ENCODE measurements at regions not wholly inside any gene's neighbourhood (a gene's known extent, or its start where the extent isn't known, plus 50 kb on each side); places are given as distances from the start of the nearest gene placed in this dataset.

DNA sequence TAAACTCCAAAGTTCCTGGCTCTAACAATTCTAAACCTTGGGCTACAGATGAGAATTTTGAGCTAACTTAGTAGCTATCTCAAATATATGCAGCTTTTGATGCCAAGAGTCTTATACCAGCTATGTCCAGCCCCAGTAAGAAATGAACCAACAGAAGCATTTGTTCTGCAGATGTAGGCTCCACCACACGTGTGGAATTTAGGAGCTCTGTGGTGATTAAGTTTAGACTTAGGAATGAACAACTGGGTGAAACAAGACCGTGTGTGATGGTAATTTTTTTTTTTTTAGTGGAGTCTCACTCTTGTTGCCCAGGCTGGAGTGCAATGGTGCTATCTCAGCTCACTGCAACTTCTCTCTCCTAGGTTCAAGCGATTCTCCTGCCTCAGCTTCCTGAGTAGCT, 179.7 kb downstream of the ANKRD30B start:
- TF ChIP-seq, protein P1, sequence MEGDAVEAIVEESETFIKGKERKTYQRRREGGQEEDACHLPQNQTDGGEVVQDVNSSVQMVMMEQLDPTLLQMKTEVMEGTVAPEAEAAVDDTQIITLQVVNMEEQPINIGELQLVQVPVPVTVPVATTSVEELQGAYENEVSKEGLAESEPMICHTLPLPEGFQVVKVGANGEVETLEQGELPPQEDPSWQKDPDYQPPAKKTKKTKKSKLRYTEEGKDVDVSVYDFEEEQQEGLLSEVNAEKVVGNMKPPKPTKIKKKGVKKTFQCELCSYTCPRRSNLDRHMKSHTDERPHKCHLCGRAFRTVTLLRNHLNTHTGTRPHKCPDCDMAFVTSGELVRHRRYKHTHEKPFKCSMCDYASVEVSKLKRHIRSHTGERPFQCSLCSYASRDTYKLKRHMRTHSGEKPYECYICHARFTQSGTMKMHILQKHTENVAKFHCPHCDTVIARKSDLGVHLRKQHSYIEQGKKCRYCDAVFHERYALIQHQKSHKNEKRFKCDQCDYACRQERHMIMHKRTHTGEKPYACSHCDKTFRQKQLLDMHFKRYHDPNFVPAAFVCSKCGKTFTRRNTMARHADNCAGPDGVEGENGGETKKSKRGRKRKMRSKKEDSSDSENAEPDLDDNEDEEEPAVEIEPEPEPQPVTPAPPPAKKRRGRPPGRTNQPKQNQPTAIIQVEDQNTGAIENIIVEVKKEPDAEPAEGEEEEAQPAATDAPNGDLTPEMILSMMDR (IDR thresholded peaks at IDR 0.05) = no peak
- no peak for TF ChIP-seq POLR2AphosphoS5 (IDR thresholded peaks at IDR 0.05; ENCODE audit: low read depth, low read length)
- no peak for TF ChIP-seq SIN3A (IDR thresholded peaks at IDR 0.05; ENCODE audit: borderline replicate concordance, insufficient read depth, low read depth, low read length)

Measured in Panc1 (cell line).